CD4-positive, alpha-beta T cell treated with Interleukin-4 for 4 hours (primary cell): ENCODE measurements at regions not wholly inside any gene's neighbourhood (a gene's known extent, or its start where the extent isn't known, plus 50 kb on each side); places are given as distances from the start of the nearest gene placed in this dataset.
"Not testable (repeated sequence)": the region's sequence is repeated elsewhere in the genome, so short reads cannot be mapped to it uniquely, and the experiment has no call there.

Source experiments
- DNase-seq: peaks from one replicate; pipeline ENCODE4 v3.0.0-alpha.2; 2020

DNA sequence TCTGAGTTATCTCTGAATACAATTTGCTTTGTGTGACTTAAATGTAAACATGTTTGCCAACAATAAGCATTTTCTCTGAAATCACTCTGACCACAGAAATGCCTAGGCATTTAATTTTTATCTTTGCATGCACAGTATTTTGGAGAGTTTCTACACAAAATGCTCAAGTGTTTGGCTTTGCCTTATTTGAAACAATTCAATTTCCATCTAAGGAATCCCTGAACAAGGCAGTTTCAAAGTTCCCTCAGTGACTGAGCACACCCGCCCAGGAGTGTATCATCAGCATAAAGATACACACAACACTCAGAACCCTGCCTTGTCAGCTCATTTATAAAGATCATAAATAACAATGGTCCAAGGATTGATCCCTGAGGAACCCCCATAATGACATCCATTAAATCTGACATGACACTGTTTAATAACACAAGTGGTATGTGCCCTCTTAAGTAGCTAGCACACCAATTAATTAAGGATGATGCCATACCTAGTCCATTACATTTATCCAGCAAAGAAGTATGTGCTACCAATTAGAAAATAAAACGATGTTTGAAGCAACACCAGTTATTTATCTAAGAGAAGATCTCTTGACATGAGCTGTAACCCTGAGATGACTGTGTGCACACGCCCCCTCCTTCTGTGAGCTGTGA lies 585.8 kb downstream of the ADGRL2 start:
- no peak for DNase-seq

DNA sequence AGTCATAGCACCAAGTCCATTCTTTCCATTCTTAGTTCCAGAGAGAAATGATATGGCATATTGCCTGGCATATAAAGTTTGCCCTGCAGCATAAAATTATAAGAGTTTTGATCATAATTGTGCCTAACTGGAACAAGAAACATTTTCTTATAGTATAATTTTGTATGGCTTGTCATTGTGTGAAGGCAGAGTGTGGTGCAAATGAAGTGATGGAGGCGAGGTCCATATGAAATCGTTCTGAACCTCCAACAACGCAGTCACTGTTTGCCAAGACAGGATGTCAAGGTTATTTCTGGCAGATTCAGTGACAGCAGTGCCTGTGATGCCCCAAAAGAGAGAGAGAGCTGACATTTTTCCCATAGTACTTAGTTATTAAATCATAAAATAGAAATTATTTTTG lies 584.0 kb downstream of the ADGRL2 start:
- no peak for DNase-seq

DNA sequence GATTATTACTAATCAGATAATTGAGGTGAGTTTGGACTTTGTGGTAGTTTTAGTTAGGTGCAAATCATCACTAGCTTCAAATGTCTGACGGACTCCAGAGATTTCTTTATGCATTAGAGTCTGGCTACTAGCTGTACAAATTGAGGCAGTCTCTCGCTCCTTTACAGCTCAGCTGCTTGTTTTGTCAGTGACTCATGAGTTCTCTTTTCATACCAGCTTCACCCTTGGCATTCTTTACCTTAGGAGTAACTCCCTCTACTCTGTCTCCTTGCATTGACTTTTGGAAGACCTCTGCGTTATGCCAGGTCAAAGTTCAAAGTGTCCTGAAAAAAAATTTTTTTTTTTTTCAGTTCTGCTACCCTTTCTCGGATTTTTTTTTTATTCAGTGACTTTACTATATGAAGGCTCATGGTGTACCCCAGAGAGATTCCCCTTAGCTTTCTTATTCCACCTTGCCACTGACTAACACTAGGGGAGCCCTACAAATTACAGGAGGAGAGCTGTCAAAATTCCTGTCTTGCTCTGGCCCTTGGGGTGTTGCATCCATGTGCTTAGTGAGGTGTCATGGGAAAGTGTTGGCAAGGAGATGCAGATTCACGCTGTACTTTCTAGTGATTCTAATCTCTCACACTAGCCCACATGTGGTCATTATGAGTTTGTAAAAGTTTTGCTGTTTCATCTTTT lies 576.6 kb downstream of the ADGRL2 start:
- DNase-seq = no peak

DNA sequence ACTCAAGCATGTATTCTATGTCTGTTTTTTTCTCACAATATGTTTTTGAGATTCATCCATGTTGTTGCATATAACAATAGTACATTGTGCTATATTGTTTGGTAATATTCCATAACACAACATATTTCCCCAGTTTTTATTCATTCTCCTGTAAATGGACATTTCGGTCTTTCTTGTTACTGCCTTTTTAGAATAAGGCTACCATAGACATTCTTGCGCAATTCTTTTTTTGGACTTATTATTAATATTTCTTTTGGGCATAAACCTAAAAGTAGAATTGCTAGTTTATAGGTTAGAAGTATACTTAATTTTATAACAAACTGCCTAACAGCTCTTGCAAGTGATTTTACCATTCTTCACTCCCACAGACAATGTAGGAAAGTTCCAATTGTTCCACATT lies 573.0 kb downstream of the ADGRL2 start:
- DNase-seq = no peak

DNA sequence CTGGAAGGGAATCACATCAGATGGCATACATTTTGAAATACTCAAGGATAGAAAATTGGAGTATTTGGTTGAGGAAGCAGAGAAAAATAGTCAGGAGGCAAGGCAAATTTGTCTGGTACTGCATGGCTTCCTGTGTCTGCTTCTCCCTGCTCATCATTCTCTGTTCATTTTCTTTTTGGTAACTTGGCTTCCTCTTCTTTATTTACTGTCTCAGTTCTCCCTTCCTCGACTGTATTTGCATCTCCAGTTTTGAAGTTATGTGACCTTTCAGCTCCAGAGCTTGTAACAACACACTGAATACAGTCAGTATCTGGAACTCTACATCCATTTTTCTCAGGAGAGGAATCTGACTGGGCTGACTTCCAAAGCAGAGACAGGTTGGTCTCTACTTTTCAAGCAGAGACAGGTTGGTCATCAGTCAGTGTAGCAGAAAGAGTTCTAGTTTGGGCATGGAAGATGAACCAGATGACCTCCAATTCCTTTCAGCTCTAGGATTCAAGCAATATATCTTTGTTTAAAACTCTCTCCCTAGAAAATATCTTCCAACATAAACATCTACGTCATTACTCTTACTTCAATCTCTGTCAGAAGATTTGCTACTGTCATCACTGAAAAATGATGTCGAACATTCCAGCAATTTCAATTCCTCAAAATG lies 571.2 kb downstream of the ADGRL2 start:
- DNase-seq = no peak

DNA sequence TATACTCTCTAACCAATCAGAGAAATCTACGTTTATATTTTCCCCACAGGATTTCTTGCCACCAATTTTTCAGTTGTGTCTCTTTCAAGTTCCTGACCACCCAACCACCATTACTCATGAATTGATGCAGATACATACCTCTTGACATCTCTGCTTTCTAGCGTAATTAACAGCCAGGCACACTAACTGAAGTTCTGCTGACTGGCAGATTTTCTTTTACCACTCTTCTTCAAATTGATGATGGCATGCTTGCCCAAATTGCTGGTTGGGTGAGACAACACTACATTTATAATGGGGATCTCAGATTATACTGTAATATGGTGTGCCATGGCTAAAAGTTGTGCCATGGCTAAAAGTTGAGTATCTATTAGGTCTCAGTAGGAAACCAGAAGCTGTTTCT lies 566.7 kb downstream of the ADGRL2 start:
- no peak for DNase-seq

DNA sequence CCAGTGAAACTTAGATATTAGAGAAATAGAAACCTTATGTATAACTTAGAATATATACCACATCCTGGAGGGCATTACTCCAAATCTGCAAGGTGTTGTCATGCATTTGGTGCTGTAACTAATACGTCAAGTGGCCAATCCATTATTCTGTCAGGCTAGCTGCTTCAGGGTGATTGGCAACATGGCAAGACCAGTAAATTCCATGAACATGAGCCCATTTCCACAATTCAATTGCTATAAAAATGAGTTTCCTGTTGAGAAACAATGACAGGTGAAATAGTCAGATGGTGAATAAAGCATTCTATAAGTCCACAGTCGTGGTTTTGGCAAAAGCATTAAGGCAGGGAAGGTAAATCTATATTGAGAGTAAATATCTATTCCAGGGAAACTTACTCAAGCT lies 566.0 kb downstream of the ADGRL2 start:
- DNase-seq = no peak

DNA sequence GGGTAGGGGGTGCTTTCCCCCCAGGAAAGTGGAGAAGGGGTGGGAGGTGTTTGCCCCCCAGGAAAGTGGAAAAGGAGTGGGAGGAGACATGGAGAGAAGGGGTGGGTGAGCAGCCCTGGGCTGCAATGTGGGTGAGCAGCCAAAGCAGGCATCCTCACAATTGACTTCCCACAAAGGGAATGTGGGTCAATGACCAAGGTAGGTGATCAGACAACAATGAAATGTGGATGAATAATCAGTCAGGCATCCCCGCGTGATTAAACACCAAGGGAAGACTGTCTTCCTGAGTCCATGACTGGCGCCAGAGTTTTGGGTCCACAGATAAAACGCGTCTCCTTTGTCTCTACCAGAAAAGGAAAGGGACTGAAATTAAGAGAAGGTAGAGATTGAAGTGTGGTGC lies 558.8 kb downstream of the ADGRL2 start:
- DNase-seq = not testable (repeated sequence)

DNA sequence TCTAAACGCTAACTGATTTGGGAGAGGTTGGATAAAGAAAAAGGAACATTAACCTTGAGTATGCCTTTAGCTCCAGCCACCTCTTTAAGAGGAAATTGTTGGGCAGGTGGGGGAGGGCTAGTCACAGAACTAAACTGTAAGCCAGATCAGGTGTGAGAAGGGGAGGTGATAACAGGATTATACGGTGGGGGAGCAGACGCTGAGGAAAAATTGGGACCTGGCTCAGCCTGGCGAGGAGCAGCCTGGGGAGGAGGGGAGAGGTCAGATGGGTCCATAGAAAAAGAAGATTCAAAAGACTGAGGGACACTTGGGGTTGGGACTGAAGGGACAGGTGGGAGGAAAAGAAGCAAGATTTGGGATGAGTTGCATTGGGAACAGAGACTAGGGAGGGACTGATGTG lies 558.0 kb downstream of the ADGRL2 start:
- not testable (repeated sequence) for DNase-seq

DNA sequence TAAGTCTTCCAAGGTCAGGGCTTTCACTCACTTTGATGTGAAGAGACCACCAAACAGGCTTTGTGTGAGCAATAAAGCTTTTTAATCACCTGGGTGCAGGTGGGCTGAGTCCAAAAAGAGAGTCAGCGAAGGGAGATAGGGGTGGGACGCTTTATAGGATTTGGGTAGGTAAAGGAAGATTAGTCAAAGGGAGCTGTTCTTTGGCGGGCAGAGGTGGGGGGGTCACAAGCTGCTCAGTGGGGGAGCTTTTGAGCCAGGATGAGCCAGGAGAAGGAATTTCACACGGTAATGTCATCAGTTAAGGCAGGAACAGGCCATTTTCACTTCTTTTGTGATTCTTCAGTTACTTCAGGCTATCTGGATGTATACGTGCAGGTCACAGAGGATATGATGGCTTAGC lies 553.8 kb downstream of the ADGRL2 start:
- not testable (repeated sequence) for DNase-seq

DNA sequence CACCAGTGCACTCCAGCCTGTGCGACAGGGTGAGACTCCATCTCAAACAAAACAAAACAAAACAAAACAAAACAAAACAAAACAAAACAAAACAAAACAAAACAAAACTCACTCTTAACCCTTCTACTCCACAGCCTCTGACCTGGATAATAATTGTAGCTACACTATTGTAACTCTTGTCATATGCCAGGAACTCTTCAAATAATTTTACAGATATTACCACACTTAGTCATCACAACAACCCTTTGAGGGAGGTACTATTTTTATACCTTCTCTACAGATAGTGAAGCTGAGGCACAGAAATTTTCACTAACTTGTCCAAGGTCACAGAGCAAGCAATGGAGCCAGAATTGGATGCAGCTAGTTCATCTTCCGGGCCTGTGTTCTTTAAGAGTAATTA lies 547.8 kb downstream of the ADGRL2 start:
- DNase-seq = no peak

DNA sequence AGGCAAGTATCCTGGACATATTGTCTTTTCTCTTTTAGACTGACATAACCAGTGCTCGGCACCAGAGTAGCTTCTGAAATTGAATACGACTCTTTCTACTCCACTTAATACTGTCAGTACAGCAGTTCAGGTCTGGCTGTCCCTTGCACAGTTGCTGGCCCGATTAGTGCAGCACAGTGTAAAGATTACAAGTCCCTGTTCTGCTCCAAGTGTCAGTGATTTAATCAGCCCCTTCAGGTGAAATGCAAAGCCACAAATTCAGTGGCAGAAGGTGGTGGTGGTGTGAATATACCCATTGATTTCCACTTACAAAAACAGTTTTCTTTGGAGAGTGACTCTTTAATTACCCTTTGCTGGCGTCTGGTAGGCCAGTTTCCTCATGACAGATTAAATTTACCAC lies 545.4 kb downstream of the ADGRL2 start:
- no peak for DNase-seq

DNA sequence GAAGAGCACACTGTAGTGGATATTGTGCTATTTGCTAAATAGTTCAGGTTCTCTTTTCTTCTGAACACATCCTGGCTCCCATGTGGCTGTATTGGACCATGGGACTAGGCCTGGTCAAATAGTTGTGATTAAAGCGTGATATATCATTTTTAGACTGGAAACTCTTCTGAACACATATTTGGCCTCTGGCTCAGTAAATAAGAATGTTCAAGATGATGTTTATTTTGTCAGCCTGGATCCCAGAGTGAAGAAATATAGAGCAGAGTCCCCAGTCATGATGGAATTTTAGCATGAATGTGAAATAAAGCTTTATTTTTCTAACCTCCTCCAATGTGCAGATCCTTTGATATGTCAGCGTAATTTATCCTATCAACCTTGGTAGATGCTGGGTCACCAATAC lies 542.6 kb downstream of the ADGRL2 start:
- DNase-seq = no peak

DNA sequence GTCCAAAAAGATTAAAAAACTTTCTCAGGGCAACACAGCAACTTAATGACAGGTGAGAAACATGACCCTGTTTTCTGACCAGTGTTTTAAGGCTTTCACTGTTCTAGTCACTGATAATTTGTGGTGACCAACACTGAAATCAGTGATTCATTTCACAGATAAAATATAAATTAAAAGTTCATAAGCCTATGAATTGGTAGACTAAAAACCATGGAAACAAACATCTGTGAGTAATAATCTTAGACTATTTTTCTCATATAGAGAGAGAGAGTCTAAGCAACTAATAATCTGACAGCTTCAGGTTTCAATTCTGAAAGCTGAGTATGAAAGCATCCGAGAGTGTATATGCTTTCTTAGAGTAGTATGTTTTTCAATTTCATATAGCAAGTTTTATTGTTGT lies 536.9 kb downstream of the ADGRL2 start:
- DNase-seq = no peak

DNA sequence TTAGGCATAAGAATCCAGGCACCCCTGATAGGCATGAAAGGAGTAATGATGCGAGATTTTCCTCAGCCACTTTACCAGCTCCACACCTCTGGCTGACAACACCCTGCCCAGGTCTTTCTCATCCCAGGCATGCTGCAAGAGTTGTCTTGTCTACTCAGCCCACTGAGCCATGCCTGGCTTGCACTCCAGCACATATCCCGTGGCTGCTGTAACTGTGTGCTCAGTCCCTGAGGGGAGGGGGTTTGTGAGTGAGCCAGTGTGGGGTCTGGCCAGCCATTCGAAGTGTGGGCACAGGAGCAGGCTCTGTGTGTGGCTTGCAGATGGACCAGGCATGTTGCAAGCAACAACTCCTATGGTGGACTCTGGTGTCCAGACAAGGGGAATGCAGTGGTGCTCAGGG lies 529.6 kb downstream of the ADGRL2 start:
- no peak for DNase-seq

DNA sequence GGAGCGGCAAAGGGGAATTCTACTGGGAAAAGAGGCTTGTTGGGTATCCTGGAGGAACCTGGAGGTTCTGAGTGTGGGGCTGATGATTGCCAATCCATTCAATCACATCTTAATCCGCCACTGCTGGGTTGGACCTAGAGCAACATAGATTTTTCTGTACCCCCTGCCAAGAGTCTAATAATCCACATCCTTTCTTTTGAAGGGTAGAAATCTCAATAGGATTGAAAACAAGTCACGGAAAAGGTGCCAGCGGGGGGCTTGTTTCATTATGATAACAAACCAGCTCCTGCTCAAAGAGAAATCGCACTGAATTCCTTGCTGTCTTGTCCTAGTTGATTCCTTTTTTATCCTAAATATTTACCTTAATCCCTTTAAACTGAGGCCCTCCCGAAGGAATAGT lies 528.5 kb downstream of the ADGRL2 start:
- no peak for DNase-seq

DNA sequence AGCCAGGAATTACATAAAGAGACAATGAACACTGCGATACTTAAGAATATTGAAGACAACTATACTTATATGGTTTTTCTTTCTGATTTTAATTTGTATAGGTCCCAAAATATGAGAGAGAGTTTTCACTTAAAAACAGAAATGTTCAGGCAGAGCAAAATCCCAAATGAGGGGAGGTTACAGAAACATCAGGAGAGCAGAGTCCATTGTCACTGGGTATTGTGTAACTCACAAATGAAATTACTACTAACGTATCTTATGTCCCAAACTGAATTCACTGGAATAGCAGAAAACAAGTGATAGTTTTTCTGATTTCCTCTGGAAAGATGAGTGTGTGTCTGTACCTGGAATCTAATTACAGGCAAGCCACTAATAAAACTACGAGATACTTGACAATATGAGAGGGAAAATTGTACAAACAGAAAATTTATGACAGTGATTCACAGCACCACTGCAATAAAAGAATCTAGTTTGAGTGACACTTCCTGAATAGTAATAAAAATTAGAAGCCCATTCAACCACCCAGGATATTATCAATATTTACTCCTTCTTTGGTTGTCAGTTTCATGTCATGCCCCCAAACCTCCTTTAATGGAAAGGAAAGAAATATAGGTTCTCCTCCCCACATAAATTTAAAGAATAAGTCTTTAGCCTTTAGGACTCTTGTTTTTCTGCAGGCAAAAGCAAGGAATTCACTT lies 522.6 kb downstream of the ADGRL2 start:
- DNase-seq = no peak

DNA sequence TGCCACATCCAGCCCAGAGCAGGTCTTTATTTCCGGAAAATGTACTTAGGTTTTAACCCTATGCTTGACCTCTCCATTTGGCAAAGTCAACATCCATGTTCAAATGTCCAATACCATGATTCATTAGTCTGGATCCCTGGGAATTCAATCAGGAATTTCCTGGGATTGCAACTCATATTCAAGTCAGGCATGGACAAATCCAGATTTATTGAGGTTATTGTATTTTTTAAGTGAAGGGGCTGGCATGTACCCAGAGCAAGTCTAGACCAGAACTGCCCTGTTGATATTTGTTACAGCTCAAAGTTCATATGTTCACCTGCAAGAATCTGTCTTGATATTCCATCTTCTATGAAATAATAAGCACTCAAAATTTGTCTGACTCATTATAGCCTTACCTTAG lies 521.1 kb downstream of the ADGRL2 start:
- no peak for DNase-seq

DNA sequence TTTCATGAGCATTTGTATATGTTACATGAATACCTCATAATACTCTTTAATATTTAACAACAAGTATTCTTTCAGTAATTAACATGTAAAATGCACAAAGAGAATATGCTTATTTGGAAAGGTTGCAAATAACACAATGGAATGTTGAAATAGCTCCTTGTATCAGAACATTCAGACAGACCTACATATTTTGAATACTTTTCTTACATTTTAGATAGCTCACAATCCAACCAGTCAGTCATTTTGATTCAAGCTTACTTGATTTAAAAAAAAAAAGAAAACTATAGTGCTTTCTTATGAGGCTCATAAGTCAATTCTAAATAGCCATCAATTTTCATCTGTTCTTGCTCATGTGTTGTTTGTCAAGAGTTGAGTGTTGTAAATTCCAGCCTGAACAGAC lies 518.8 kb downstream of the ADGRL2 start:
- no peak for DNase-seq

DNA sequence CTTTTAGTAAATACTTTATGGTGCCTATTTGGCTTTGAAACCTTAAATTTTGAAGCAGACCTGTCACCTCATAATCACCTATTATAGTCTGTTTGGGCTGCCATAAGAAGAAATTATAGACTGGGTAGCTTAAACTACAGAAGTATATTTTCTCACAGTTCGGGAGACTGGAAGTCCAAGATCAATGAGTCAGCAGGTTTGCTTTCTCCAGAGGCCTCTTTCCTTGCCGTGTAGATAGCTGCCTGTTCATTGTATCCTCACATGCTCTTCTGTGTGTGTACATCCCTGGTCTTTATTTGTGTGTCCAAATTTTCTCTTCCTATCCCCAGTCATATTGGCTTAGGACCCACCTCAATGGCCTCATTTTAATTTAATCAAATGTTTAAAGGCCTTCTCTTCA lies 518.2 kb downstream of the ADGRL2 start:
- no peak for DNase-seq

DNA sequence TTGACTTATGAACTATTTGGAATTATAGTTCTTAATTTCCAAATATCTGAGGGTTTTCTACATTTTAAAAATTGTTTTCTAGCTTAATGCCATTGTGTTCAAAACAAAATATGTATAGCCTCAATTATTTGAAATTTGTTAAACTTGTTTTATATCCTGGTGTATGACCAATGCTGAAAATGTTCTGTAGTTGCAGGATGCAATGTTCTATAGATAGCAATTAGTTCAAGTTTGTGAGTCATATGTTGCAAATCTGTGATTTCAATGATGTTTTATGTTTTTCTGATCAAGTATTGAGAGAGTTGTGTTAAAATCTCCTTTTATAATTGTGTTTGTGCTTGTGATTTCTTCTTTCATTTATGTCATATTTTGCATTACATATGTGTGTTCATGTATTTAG lies 517.5 kb downstream of the ADGRL2 start:
- DNase-seq = no peak

DNA sequence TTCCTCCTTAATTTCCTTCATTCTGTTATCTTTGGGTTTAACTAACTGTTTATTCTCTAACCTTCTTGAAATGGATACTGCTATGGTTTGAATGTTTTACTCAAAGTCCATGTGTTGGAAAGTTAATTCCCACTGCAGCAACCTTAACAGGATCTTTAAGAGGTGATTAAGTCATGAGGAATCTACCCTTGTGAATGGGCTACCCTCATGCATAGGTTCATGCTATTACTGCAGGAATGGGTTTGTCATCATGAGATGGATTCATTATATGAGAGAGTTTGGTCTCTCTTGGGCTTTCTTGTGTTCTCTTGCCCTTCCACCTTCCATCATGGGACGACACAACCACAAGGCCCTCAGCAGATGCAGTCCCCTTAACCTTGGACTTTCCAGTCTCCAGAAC lies 516.9 kb downstream of the ADGRL2 start:
- DNase-seq = no peak

DNA sequence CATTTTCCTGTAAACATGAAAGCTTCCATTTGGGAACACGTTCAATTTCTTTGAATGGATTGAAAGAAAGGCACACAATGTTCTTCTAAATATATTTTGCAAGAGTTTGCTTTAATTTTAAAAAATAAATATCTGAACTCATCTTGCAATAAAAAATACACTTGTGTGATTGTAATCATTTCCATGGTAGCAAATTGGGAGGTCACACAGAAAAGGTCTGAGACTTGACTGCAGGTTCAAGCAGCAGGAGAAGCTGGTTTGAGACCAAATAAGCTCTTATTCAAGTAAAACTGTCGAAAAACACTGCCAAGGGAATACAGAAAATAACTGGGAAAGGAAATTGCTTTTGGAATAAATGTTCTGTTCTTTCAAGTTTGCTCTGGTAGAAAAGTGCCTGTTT lies 498.9 kb downstream of the ADGRL2 start:
- DNase-seq = no peak

DNA sequence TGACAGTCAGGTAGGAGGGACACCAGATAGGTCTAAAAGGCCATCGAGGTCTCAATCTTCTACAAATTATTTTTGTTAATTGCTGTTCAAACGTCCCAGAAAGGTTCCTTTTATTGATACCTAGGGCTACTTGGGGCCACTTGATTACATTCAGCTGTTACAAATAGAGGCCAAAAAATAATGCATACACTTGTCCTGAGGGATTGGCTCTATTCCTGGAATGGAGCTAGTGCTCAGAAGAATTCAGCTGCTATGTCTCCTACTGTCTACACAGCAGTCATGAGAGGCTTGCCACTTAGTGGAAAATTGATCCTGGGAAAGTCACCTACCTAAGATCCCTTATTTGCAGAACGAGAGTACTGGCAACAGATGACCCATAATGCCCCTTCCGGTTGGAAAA lies 498.3 kb downstream of the ADGRL2 start:
- DNase-seq = no peak
